SK-N-MC (cell line): ENCODE measurements at regions not wholly inside any gene's neighbourhood (a gene's known extent, or its start where the extent isn't known, plus 50 kb on each side); places are given as distances from the start of the nearest gene placed in this dataset.

ENCODE experiments used
- EZH2 ChIP-seq: fragments of 200-600 bp; sonication (generic); IDR thresholded peaks from one replicate; pipeline ENCODE4 v1.6.1; 2017; ENCODE audit warnings: antibody characterized with exemption
- POLR2AphosphoS5 ChIP-seq: IDR thresholded peaks from 2 replicates; pipeline ENCODE4 v1.6.1; 2012; ENCODE audit warnings: mild to moderate bottlenecking, low read depth, low read length, borderline replicate concordance

DNA sequence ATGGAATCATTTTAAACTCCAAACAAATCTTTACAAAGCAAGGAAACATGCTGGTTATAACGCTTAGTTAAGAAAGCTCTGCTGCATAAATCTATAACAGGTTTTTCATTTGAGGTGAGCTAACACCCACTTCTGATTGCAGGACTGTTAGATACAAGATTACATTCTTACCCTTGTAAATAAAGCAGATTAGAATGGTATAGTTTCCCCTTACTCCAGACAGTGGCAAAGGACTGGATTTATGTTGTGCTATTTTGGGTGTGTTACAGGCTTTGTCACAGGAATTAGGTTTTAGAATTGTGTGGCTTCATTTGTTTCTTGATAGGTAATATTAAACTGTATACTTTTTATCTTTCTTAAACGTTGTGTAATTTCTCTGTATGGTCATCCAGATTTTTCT lies 487.6 kb downstream of the ZWINT start:
- TF ChIP-seq EZH2 = no peak
- TF ChIP-seq POLR2AphosphoS5 = no peak
